A549 (cell line): ENCODE measurements at regions not wholly inside any gene's neighbourhood (a gene's known extent, or its start where the extent isn't known, plus 50 kb on each side); places are given as distances from the start of the nearest gene placed in this dataset.
"Not testable (repeated sequence)": the region's sequence is repeated elsewhere in the genome, so short reads cannot be mapped to it uniquely, and the experiment has no call there.

ENCODE experiments used
- ATAC-seq, 2 experiments: fragments of 200-7000 bp in 1 of 2; fragments of >200 bp in 1 of 2; cut with Nextera tagmentation in 1 of 2; cut with Tn5 transposase in 1 of 2; 3 replicates each; pipeline versions ENCODE4 v1.8.0 to v1.9.1; 2018 to 2020; ENCODE audit warnings: mild to moderate bottlenecking in 1 of 2, moderate library complexity in 1 of 2
- CTCF ChIA-PET: fragments of 300-600 bp; sonication (Branson Sonifier 250); formaldehyde crosslinking; extraction: SDS; loops from one replicate; lab custom pipeline; 2021; ENCODE audit warnings: antibody characterized with exemption, inconsistent platforms; lab: Yijun Ruan, JAX
- POLR2A ChIA-PET: fragments of 350-600 bp; formaldehyde crosslinking; extraction: SDS; loops from one replicate; lab custom pipeline; 2021; ENCODE audit warnings: antibody characterized with exemption, inconsistent platforms; lab: Yijun Ruan, JAX
- DNase-seq, 2 experiments: peaks; one replicate each; pipeline versions ENCODE4 v3.0.0 to v3.0.0-alpha.2; 2011 to 2016; ENCODE audit warnings: low read depth in 1 of 2, low spot score in 1 of 2
- FAIRE-seq: peaks from 2 replicates; lab custom pipeline; 2011; peaks lifted over from hg19 to GRCh38; lab: Jason Lieb, UNC
- H3K27ac ChIP-seq, 2 experiments: fragments of >200 bp; sonication (Bioruptor Twin); formaldehyde crosslinking; 3 replicates each; pipeline ENCODE4 v1.5.1; 2016 to 2017
- H3K4me1 ChIP-seq: fragments of >200 bp; sonication (Bioruptor Twin); formaldehyde crosslinking; 3 replicates; pipeline ENCODE4 v1.6.1; 2016
- H3K4me2 ChIP-seq: fragments of >200 bp; sonication (Bioruptor Twin); formaldehyde crosslinking; 3 replicates; pipeline ENCODE4 v1.6.1; 2016
- H3K4me3 ChIP-seq: fragments of >200 bp; sonication (Bioruptor Twin); formaldehyde crosslinking; 3 replicates; pipeline ENCODE4 v1.5.1; 2016
- H3K9me3 ChIP-seq: fragments of >200 bp; sonication (Bioruptor Twin); formaldehyde crosslinking; 3 replicates; pipeline ENCODE4 v1.6.1; 2016
- CBX8 ChIP-seq: fragments of 200-600 bp; sonication (generic); IDR thresholded peaks from 2 replicates; pipeline ENCODE4 v1.6.1; 2016
- ESRRA ChIP-seq: fragments of 150-350 bp; IDR thresholded peaks from 2 replicates; pipeline ENCODE4 v1.6.1; 2014; ENCODE audit warnings: mild to moderate bottlenecking, low read length, borderline replicate concordance
- FOXS1 ChIP-seq: fragments of 250-450 bp; sonication (Bioruptor Pico); IDR thresholded peaks from 2 replicates; pipeline ENCODE4 v1.5.0; 2020; ENCODE audit warnings: mild to moderate bottlenecking, moderate library complexity
- HDAC2 ChIP-seq: fragments of 200-600 bp; sonication (generic); IDR thresholded peaks from 2 replicates; pipeline ENCODE4 v1.6.1; 2016
- HEYL ChIP-seq: fragments of 250-450 bp; sonication (Bioruptor Pico); IDR thresholded peaks from 2 replicates; pipeline ENCODE4 v1.8.0; 2021; ENCODE audit warnings: mild to moderate bottlenecking, moderate library complexity
- HOXB5 ChIP-seq: fragments of 250-450 bp; sonication (Bioruptor Pico); IDR thresholded peaks from 2 replicates; pipeline ENCODE4 v1.5.0; 2020; ENCODE audit warnings: mild to moderate bottlenecking, moderate library complexity
- MYC ChIP-seq: IDR thresholded peaks from 2 replicates; pipeline ENCODE4 v1.6.1; 2012; ENCODE audit warnings: mild to moderate bottlenecking, inconsistent platforms, low read length, improper control_type of control experiment, borderline replicate concordance
- POLR2A ChIP-seq: IDR thresholded peaks from 2 replicates; pipeline ENCODE4 v1.6.1; 2012; ENCODE audit warnings: mild to moderate bottlenecking, low read length
- POLR2AphosphoS2 ChIP-seq: conservative IDR thresholded peaks from 2 replicates; pipeline ENCODE4 v1.6.1; 2012; ENCODE audit warnings: low read length, improper control_type of control experiment, inconsistent platforms
- RNF2 ChIP-seq: fragments of 200-600 bp; sonication (generic); IDR thresholded peaks from 2 replicates; pipeline ENCODE4 v1.6.1; 2016; ENCODE audit warnings: low read depth, mild to moderate bottlenecking, antibody characterized with exemption, moderate library complexity, borderline replicate concordance
- TFCP2L1 ChIP-seq: fragments of 250-450 bp; sonication (Bioruptor Pico); IDR thresholded peaks from 2 replicates; pipeline ENCODE4 v1.5.0; 2021; ENCODE audit warnings: mild to moderate bottlenecking
- ZSCAN20 ChIP-seq: fragments of 250-450 bp; sonication (Bioruptor Pico); IDR thresholded peaks from 2 replicates; pipeline ENCODE4 v1.8.0; 2022; ENCODE audit warnings: mild to moderate bottlenecking, moderate library complexity
- WGBS: methylation state at CpG from one replicate; pipeline ENCODE4 v1.1.6; 2017; ENCODE audit errors: missing lambda C conversion rate; 5-methylcytosine and 5-hydroxymethylcytosine counted together
- TF ChIP-seq, protein P1 (sequence below): IDR thresholded peaks from 2 replicates; pipeline ENCODE4 v1.6.1; 2012; ENCODE audit warnings: low read depth, borderline replicate concordance
- TF ChIP-seq, protein P2 (sequence below): fragments of 150-350 bp; IDR thresholded peaks from 2 replicates; pipeline ENCODE4 v1.6.1; 2014; ENCODE audit warnings: low read depth, mild to moderate bottlenecking, low read length
- TF ChIP-seq, protein P3 (sequence below): fragments of 250-450 bp; sonication (Bioruptor Pico); IDR thresholded peaks from 2 replicates; pipeline ENCODE4 v1.5.0; 2021; ENCODE audit warnings: mild to moderate bottlenecking, moderate library complexity, borderline replicate concordance
- TF ChIP-seq, protein P4 (sequence below): fragments of 200-600 bp; sonication (generic); IDR thresholded peaks from 2 replicates; pipeline ENCODE4 v1.6.1; 2016; ENCODE audit warnings: antibody characterized with exemption, mild to moderate bottlenecking, moderate library complexity
- TF ChIP-seq, protein P5 (sequence below): IDR thresholded peaks from 2 replicates; pipeline ENCODE4 v1.6.1; 2012

DNA sequence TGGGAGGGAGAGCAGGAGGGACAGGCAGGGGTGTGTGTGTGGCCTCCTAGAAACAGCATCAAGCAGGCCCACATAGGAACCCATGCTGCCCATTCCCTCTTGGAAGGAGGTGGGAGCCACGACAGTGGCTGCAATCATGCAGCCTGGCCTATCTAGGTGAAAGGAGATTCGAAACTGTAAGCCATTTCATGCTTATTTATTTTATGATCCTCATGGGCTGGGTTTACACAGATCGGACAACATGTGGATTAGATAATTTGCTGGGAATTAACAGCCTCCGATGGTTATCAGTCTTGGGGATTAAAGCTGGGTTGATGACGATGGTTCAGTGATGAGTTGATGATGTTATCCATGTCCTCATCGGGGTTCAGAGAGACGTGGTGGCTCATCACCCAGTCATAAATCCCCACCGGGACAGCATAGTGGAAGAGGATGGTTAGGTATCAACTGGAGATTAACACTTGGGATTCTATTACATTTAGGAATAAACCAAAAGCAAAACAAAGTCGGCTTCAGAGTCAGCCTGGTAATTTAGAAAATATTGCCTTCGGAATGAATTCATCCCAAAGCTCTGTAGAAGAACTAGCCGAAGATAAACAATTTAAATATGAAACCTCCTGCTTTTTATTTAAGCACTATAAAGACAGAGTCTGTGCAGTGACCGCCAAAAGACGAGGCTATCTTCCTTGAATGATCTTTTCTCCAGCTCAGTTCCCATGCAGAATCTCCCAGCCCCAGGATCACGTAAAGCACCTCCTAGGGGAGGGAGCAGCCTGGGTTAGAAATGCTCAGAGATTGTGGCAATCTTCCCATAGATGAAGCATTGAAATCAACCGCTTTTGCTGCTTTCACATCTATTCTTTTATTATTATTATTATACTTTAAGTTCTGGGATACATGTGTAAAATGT lies 252.8 kb downstream of the FOXD2 start:
- no peaks in the 10 kb centered on the region for H3K9me3 ChIP-seq
- H3K4me3 ChIP-seq = no peak overlapping the region
- TF ChIP-seq, protein P1, sequence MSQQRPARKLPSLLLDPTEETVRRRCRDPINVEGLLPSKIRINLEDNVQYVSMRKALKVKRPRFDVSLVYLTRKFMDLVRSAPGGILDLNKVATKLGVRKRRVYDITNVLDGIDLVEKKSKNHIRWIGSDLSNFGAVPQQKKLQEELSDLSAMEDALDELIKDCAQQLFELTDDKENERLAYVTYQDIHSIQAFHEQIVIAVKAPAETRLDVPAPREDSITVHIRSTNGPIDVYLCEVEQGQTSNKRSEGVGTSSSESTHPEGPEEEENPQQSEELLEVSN = no peak
- TF ChIP-seq TFCP2L1 (CRISPR knock-in tag) (no peak), ESRRA (no peak), FOXS1 (no peak), RNF2 (no peak), MYC (no peak), ZSCAN20 (no peak), HOXB5 (CRISPR knock-in tag) (no peak), HDAC2 (no peak), POLR2AphosphoS2 (no peak), CBX8 (no peak), HEYL (CRISPR knock-in tag) (no peak), POLR2A (no peak)
- TF ChIP-seq, protein P2, sequence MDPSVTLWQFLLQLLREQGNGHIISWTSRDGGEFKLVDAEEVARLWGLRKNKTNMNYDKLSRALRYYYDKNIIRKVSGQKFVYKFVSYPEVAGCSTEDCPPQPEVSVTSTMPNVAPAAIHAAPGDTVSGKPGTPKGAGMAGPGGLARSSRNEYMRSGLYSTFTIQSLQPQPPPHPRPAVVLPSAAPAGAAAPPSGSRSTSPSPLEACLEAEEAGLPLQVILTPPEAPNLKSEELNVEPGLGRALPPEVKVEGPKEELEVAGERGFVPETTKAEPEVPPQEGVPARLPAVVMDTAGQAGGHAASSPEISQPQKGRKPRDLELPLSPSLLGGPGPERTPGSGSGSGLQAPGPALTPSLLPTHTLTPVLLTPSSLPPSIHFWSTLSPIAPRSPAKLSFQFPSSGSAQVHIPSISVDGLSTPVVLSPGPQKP = no peak
- TF ChIP-seq, protein P3, sequence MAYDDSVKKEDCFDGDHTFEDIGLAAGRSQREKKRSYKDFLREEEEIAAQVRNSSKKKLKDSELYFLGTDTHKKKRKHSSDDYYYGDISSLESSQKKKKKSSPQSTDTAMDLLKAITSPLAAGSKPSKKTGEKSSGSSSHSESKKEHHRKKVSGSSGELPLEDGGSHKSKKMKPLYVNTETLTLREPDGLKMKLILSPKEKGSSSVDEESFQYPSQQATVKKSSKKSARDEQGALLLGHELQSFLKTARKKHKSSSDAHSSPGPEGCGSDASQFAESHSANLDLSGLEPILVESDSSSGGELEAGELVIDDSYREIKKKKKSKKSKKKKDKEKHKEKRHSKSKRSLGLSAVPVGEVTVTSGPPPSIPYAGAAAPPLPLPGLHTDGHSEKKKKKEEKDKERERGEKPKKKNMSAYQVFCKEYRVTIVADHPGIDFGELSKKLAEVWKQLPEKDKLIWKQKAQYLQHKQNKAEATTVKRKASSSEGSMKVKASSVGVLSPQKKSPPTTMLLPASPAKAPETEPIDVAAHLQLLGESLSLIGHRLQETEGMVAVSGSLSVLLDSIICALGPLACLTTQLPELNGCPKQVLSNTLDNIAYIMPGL (CRISPR knock-in tag) = no peak
- TF ChIP-seq, protein P4, sequence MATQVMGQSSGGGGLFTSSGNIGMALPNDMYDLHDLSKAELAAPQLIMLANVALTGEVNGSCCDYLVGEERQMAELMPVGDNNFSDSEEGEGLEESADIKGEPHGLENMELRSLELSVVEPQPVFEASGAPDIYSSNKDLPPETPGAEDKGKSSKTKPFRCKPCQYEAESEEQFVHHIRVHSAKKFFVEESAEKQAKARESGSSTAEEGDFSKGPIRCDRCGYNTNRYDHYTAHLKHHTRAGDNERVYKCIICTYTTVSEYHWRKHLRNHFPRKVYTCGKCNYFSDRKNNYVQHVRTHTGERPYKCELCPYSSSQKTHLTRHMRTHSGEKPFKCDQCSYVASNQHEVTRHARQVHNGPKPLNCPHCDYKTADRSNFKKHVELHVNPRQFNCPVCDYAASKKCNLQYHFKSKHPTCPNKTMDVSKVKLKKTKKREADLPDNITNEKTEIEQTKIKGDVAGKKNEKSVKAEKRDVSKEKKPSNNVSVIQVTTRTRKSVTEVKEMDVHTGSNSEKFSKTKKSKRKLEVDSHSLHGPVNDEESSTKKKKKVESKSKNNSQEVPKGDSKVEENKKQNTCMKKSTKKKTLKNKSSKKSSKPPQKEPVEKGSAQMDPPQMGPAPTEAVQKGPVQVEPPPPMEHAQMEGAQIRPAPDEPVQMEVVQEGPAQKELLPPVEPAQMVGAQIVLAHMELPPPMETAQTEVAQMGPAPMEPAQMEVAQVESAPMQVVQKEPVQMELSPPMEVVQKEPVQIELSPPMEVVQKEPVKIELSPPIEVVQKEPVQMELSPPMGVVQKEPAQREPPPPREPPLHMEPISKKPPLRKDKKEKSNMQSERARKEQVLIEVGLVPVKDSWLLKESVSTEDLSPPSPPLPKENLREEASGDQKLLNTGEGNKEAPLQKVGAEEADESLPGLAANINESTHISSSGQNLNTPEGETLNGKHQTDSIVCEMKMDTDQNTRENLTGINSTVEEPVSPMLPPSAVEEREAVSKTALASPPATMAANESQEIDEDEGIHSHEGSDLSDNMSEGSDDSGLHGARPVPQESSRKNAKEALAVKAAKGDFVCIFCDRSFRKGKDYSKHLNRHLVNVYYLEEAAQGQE = no peak
- TF ChIP-seq, protein P5, sequence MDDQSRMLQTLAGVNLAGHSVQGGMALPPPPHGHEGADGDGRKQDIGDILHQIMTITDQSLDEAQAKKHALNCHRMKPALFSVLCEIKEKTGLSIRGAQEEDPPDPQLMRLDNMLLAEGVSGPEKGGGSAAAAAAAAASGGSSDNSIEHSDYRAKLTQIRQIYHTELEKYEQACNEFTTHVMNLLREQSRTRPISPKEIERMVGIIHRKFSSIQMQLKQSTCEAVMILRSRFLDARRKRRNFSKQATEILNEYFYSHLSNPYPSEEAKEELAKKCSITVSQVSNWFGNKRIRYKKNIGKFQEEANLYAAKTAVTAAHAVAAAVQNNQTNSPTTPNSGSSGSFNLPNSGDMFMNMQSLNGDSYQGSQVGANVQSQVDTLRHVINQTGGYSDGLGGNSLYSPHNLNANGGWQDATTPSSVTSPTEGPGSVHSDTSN = no peak
- TF ChIP-seq, all 56 proteins: peak for 0
- ChIA-PET POLR2A (no interaction called here), CTCF (interaction anchor here (0.9 kb wide), 1 partner anchor 9 kb away, joined by 4 read pairs; no protein-coding TSS in a partner anchor)
- Histone ChIP-seq H3K4me2 (no peak overlapping the region), H3K4me1 (no peaks in the 10 kb centered on the region), H3K27ac (no peak overlapping the region)
- no peak for ATAC-seq
- 68% methylated on average over 15 of the region's 15 CpGs for WGBS
- no peak for FAIRE-seq
- no peak for DNase-seq

DNA sequence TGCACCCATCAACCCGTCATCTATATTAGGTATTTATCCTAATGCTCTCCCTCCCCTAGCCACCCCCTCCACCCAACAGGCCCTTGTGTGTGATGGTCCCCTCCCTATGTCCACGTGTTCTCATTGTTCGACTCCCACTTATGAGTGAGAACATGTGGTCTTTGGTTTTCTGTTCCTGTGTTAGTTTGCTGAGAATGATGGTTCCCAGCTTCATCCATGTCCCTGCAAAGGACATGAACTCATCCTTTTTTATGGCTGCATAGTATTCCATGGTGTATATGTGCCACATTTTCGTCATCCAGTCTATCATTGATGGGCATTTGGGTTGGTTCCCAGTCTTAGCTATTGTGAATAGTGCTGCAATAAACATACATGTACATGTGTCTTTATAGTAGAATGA lies 253.4 kb downstream of the FOXD2 start:
- WGBS = 53% methylated on average over 4 of the region's 4 CpGs
- DNase-seq, H3K4me3 ChIP-seq, H3K4me2 ChIP-seq, H3K27ac ChIP-seq, H3K4me1 ChIP-seq, FAIRE-seq, POLR2A ChIA-PET, ATAC-seq, H3K9me3 ChIP-seq: not testable (repeated sequence)
- CTCF ChIA-PET = interaction anchor here (0.9 kb wide), 1 partner anchor 9 kb away, joined by 4 read pairs; no protein-coding TSS in a partner anchor
